NCI-H526 (cell line): ENCODE measurements at regions not wholly inside any gene's neighbourhood (a gene's known extent, or its start where the extent isn't known, plus 50 kb on each side); places are given as distances from the start of the nearest gene placed in this dataset.

Experiments
- DNase-seq, 2 experiments: peaks; one replicate each; lab custom pipeline; 2025; lab: John Stamatoyannopoulos, UW

- DNase-seq = peak; percentile 98
Measured at GRCh38 chr6:26216359-26216885, 129.2 kb downstream of the HFE start.

- DNase-seq = peak; percentile 97 to 98
Measured at GRCh38 chr6:26216886-26217713, 129.9 kb downstream of the HFE start.

DNA sequence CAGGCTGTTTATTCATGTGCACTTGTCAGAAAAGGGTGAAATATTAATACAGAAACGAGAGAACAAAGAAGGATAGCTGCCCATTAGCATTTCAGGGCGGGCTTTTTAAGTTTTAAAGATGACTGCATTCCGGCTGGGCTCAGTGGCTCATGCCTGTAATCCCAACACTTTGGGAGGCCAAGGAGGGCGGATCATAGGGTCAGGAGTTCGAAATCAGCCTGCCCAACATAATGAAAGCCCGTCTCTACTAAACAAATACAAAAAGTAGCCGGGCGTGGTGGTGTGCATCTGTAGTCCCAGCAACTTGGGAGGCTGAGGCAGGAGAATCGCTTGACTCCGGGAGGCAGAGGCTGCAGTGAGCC is 130.5 kb downstream of the HFE start:
- peak in 1 of 2 experiments; percentile 56 for DNase-seq

DNA sequence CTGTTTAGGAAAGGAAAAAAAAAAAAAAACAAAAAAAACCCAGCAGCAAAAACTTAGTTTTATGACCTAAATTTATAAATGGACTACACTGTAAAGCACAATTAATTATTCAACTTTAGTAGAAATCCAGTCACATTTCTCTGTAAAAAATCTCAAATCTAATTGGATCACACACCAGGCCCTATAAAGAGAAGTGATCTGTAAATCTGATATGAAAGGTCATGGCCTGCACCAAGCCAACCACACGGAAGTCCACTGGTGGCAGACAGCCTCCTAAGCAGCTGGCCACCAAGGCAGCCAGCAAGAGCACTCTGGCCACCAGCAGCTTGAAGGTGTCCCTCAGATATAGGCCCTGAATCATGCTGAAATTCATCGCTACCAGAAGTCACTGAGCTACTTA is 131.6 kb downstream of the HFE start:
- DNase-seq = no peak

- DNase-seq = no peak
Measured at GRCh38 chr6:26220145-26220970, 133.1 kb downstream of the HFE start.

DNA sequence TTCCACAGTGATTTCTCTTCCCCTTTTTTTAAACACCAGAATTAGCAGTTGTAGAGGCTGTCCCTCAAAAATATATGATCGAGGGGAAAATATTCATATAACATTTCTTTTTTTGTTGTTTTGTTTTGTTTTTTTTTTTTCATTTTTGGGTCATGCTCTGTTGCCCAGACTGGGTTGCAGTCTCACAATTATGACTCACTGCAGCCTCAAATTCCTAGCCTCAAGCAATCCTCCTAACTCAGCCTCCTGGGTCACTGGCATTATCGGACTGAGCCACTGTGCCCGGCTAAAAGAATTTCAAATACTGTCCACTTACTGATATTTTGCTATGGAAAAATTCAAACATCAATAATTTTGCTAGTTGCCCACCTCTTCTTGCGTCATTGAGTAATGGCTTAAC is 134.0 kb downstream of the HFE start:
- DNase-seq = no peak

GRCh38 chr6:26222571-26222970 is 135.3 kb downstream of the HFE start:
- peak in 1 of 2 experiments; percentile 14 for DNase-seq

- peak; percentile 58 to 61 for DNase-seq
Measured at GRCh38 chr6:26223228-26223627, 136.0 kb downstream of the HFE start.

GRCh38 chr6:26223650-26224546 is 136.7 kb downstream of the HFE start:
- DNase-seq = peak; percentile 90 to 91

GRCh38 chr6:26224547-26224912 is 137.3 kb downstream of the HFE start:
- DNase-seq = no peak

- no peak for DNase-seq
Measured at GRCh38 chr6:26224940-26225847, 138.0 kb downstream of the HFE start.

- DNase-seq = no peak
Measured at GRCh38 chr6:26225848-26226578, 138.8 kb downstream of the HFE start.

DNA sequence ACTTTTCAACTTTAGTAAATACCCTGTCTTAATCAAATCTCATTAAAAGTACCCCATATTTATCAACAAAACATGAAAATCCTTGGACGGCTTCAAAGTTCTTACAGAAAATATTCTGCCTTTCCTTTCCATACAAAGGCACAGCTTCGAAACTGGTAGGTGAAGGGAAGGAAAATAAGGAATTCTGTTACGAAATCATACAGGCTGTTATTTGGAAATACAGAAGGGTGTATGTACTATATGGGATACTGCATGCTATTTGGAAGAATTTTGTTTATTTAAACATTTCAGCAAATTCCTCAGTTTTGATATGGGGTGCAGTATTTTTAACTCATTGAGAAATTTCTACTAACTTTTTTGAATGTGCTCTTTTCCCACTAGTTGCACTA is 138.4 kb upstream of the BTN3A2 start:
- DNase-seq = no peak

DNA sequence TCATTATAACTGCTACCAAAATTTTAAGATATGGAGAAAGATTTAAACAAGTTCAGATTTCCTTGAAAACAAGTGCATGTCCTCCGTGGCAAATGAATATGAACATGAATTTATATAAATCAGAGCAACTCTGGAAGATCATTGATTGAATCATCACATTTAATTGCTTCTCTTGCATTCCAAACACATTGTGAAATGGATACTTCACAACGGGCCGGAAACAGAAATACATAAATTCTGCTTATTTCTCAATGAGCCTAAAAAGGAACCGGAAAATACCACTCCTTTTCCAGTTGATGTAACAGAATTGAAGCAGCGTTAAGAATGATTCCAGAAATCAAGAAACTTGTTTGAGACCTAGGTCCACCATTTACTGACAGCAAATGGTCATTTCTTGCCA is 134.6 kb upstream of the BTN3A2 start:
- no peak for DNase-seq

DNA sequence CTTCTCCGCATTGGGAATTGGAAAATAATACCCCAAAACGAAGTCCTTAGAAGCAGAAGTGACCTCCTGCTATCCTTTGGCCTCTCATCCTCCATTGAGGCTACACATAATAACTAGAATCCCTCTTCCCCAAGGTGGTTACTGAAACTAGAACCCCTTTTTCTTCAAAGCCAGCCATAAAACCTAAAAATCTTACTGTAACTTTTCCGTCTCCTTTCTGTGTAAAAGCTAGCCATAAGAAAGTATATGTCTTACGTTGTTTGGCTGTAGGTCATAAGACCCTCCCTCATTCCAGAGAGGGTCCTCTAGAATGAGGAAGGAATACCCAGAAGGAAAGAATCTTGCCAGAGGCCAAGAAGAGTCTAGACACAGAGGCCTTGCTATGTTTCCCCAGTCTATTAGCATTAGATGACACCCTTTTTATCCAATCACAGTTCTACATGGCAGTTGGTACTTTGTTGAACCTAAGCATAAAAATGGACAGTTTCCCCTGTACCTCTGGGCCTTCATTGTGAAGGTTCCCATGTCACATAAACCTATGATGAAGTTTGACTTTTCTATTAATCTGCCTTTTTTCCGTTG is 133.9 kb upstream of the BTN3A2 start:
- no peak for DNase-seq

DNA sequence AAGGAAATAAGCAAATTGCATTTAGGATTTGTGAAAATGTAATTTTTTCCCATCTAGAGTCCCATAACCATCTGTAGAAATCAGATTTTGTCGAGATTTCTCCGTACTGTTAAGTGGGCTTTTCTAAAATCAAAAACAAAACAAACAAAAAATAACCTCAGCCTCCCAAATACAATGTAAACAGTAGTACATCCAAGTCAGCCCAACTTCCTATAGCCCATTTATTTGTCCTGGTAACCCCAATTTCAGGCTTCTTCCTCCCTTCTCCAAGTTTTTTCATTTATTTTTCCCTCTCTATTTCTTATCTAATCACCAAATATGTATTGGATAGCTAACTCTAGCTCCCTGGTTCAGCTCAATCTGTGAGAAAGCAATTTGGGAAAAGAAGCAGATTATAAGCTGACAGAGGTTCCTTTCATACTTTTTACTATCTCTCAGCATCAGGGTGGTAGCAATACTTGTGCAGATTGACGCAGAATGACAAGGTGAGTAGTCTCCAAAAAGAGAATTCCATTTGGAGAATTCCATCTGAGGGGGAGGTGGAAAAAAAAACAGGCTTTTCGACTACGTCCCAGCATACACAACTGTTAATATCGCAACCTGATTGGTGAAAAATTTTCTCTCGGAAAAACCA is 132.6 kb upstream of the BTN3A2 start:
- no peak for DNase-seq

- DNase-seq = no peak
Measured at GRCh38 chr6:26232940-26233648, 131.9 kb upstream of the BTN3A2 start.

GRCh38 chr6:26233649-26234420 is 131.2 kb upstream of the BTN3A2 start:
- DNase-seq = no peak
